Stomach (tissue), 4 donors: ENCODE measurements at regions not wholly inside any gene's neighbourhood (a gene's known extent, or its start where the extent isn't known, plus 50 kb on each side); places are given as distances from the start of the nearest gene placed in this dataset.

Experiments
- EP300 ChIP-seq: sonication (generic); formaldehyde crosslinking; IDR thresholded peaks from one replicate; pipeline ENCODE4 v1.6.1; 2017; ENCODE audit warnings: antibody characterized with exemption
- POLR2A ChIP-seq, 4 donors: fragments of 450-650 bp; IDR thresholded peaks; one replicate each; pipeline ENCODE4 v1.6.1; 2016; ENCODE audit warnings: antibody characterized with exemption in 4 of 4, control low read depth in 2 of 4, mild to moderate bottlenecking in 1 of 4, moderate library complexity in 1 of 4
- POLR2AphosphoS5 ChIP-seq, 3 donors: sonication (generic); formaldehyde crosslinking; IDR thresholded peaks; one replicate each; pipeline ENCODE4 v1.6.1; 2016; ENCODE audit warnings: antibody characterized with exemption in 3 of 3
- TF ChIP-seq, protein P1 (sequence below), 7 experiments: fragments of 450-650 bp in 4 of 7; fragments of 200-600 bp in 3 of 7; sonication (generic) in 3 of 7; IDR thresholded peaks; one replicate each; pipeline ENCODE4 v1.5.1; 2016 to 2019; ENCODE audit warnings: antibody characterized with exemption in 7 of 7, control low read depth in 2 of 7, mild to moderate bottlenecking in 1 of 7

DNA sequence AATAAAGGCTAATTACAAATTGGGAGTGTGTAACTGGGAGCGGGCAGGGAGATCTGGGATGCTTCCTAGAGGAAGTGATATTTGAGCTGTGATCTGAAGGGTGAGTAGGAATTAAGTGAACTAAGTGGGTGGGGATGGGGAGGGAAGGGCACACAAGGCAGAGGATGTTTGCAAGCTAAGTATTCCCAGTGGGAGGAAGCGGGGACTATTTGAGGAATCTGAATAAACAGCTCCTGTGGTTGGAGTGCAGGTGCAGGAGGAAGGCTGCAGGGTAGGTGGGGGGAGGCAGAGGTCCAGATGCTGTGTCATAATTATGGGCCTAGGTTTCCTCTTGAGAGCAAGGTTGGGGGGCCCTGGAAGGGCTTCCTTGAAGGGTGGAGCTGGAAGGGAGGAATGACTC is 102.1 kb upstream of the HS3ST2 start:
- TF ChIP-seq, protein P1, sequence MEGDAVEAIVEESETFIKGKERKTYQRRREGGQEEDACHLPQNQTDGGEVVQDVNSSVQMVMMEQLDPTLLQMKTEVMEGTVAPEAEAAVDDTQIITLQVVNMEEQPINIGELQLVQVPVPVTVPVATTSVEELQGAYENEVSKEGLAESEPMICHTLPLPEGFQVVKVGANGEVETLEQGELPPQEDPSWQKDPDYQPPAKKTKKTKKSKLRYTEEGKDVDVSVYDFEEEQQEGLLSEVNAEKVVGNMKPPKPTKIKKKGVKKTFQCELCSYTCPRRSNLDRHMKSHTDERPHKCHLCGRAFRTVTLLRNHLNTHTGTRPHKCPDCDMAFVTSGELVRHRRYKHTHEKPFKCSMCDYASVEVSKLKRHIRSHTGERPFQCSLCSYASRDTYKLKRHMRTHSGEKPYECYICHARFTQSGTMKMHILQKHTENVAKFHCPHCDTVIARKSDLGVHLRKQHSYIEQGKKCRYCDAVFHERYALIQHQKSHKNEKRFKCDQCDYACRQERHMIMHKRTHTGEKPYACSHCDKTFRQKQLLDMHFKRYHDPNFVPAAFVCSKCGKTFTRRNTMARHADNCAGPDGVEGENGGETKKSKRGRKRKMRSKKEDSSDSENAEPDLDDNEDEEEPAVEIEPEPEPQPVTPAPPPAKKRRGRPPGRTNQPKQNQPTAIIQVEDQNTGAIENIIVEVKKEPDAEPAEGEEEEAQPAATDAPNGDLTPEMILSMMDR (IDR thresholded peaks at IDR 0.05): no peak
- TF ChIP-seq EP300 (no peak), POLR2AphosphoS5 (IDR thresholded peaks at IDR 0.05) (no peak), POLR2A (IDR thresholded peaks at IDR 0.05) (no peak)
